HG03280 (cell line): ENCODE measurements at regions not wholly inside any gene's neighbourhood (a gene's known extent, or its start where the extent isn't known, plus 50 kb on each side); places are given as distances from the start of the nearest gene placed in this dataset.

Experiments used
- ATAC-seq: cut with Tn5 transposase; IDR thresholded peaks from one replicate; pipeline ENCODE4 v1.9.1; 2021; ENCODE audit warnings: mild to moderate bottlenecking, moderate library complexity; ENCODE audit not compliant: unreplicated experiment

DNA sequence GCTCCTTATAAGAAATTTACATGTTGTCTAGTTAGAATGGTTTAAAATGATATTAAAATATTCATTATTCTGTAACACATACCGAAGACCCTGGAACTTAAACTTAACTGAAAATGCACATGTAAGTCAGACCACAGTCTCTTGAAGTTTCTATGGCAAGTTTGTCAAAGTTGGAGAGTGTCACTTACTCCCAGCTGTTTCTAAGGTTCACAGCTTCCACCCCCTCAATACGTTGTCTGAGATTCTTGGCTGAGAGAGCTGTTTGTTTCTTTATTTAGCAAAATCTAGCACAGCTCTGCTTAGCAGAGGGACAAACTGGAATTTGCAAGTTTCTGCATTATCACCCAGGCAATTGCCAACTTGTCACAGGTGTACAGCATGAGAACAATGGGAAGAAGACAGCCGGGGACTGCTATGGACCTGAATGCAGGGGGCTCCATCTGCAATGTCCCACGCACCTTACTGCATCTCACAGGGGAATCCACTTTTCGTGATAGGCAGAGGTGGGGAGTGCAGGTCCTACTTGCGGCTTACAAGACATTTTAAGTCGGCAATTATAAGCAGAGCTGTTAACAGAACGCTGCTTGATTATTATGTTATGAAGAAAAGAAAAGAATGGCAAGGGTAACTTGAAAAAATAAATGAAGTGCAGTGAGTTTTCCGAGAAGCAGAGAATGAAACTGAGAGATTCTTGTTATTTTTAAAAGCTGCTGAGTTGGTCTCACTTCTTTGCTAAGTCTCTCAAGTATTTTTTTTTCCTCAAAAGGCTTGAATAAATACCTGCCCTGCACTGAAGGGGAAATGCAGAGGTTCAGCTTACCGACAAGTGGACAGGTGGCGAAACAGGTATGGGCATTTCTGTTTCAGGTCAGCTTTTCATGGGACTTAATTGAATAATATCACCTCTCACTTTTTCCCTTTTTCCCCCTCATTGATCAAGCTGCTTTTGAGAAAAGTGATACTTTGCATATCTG is 1072.1 kb upstream of the FANCL start:
- no peak for ATAC-seq

DNA sequence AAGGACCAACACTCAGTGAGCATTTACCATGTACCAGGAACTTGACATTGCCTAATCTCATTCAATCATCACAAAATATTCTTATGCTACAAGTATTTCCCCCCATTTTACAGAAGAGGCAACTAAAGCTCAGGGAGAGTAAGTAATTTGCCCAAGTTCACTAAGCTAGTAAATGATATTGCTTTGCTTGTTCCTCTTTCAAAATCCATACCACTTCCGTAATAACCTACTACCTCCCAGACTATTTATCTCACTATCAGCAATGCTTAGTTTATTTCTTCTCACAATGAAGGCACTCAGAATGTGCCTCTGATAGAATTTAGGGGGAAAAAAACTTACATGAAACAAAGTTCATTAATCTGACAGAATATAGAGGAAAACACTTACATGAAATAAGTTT is 1070.9 kb upstream of the FANCL start:
- no peak for ATAC-seq

DNA sequence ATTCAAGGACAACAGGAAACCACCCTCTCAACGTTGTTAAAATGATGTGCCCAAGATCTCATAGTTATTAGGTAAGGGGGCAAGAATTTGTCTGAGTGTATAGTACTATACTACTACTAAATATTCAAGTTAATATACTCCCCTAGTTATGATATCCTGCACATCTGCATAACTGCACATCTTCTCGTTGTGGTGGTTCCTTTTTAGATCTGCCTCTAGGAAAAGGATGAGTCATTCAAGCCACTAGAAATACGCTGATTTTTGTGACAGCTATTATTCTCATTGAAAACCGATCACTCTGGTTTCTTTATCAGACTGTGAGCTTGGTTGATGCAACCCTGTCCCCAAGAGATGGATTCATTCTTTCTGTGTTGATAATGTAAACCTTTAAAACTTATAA is 1067.0 kb upstream of the FANCL start:
- ATAC-seq: no peak

DNA sequence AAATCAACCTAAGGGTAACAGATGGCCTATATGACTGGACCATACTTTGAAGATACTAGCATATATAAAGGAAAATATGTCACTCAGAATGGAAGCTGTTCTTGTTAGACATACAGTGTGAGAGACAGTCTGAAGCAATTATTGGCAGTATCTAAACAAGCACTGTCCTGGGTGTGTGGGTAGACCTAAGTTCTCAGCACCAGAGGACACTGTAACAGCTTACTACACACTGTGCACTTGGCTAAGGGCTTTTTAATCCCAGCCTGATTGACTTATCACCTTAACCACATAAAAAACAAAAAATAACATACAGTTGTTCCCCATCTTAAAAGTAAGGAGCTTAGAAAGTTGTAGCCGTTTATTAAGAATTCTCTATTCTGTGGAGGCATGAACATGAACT is 1066.1 kb upstream of the FANCL start:
- no peak for ATAC-seq

DNA sequence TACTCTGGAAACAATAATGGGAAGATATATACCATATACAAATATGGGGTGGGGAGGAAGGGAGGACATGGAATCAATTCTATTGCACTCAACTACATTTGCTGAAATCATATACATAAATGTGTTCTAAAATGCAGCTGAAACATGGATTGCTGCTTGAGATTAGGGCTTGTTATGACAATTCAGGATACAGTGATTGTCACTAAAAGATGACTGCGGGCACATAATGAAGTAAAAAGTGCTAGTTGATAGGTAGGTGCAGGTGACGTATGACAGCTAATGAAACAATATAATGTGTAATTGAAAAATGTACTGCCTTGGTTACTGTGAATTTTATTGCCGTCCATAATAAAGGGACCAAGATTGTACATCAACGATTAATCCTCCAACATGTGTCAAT is 1062.1 kb upstream of the FANCL start:
- ATAC-seq: no peak

DNA sequence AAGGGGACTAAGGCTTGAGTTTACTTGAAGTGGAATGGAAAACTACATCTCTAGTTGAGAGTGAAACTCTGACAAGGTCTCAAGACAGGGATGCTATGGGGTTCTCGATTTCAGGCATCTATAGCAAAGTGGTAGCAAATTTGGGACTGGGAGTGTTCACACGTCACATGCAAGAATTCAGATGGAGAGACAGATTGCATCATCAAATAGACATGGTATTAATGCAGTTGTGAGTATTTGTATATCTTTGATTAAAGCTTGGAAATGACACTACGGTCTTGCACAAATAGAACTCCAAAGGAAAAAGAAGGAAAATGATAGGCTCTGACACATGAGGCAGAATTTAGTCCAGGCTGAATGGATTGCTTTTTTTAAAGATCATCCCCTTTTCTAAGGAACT is 1061.6 kb upstream of the FANCL start:
- ATAC-seq: no peak

DNA sequence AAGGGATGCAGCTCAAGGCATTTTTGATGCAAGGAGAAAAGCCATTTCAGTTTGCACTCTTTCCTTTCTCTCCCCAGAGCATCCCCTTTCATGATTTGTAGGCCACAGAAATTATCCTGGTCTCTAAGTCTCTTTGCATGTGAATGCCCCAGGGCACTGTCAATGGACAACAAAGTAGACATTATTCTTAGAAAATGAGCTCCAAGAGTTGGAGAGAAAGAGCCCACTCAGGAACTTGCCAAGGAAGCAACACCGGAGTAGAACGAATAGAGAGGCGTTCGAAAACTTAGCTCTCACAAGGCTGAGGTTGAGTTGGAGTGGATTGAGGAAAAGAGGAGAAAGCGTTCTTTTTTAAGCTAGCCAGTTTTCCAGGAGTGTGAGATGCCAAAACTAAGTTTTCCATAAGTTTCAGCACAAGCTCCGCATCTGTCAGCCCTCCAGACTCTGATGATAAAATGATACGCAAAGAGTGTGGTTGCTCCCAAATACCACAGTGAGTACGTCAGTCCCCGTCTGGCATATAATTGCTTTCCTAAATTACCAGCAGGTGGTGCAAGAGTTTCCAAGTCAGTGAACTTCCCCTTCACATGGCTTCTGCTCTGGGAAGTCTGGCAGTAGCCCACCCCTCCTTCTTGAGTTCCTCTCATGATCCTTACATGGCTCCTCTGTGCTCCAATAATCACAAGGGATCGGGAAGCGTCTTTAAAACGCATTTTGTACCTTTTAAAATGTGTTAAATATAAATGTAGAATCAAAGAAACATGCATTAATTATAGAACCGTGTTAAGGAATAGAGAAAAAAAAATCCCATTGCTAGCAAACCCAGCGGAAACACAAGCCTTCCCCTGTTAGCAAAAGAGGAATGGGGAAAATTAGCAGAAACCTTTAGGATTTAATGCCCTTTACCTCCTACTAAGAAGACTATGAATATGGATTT is 1060.6 kb upstream of the FANCL start:
- no peak for ATAC-seq

DNA sequence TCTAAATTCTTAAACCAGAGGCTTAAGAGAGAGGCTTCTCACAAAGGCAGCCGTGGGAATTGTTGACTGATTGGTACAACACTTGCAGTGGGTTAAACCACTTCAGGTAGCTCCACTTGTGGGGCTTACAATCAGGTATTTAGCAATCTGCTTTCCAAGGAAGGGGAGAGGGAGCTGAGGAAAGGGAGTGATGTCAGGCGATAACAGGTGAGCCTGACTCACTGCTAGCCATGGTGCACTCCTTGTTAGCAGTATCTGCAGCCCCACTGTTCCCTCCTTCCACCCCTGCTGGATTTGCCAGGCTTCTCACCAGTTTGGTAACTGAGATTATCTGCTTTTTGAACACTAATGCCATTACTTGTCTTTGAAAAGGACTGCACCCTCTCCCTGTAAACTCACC is 1056.7 kb upstream of the FANCL start:
- ATAC-seq: no peak

DNA sequence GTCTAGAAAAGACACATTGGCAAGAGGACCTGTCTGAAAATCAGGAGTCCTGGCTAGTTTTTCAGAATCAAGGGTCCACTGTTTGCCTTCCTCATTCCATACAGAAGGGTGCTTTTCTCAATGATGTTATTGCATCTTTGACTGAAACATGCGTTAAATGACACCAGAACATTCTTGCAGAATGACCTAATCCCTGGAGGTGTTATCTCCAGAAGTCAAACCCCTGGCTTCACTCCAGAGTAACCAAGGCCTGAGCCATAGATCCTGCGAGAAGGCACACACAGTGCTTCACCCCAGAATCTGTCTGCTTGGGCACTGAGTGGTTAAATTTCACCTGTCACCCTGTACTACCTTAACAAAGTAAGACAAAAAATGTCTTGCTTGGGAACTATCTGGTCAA is 1055.2 kb upstream of the FANCL start:
- ATAC-seq: no peak

DNA sequence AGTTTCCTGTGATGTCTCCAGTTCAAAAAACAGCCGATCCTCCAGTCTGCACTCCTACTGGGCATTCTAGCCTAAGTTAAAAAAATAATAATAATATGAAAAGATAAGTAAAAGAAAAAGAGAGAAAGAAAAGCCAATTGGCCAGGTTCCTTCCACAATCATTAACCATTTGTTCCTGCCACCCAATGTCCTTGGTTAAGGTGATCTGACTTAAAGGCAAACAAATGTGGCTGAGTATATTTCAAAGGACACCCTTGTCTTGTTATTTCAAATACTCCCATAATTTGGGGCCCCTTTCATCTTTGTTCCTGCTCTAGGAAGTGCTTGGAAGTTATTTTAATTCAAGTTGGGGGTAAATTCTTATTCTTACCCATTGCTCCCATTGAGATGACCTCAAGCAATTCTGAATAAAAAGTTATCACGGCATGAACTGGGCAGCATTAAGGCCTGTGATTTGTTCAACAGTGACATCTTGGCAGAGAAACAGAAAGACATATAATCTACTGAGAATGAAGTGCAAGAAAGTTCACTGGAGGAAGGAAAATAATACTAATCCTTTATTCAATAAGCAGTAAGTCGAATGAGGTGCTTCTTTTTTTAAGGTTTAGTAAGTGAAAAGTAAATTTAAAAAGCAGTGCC is 1054.5 kb upstream of the FANCL start:
- no peak for ATAC-seq

DNA sequence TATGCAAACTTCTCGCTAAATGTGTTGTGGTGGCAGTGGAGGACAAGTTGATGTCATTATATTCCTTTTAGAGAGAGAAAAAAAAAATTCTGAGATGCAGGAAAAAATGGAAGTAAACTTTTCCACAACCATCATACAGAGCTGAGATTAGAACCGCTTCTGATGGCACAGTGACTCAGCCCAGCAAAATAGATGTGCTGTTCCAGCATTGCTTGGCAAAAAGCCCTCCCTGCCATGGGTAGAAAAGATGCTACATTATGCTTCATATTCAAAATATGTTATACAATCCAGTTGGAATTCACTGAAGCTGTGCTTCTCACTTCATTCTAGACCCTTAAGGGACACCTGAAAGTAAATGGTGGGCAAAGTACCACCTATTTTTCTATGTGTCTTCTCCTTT is 1047.6 kb upstream of the FANCL start:
- no peak for ATAC-seq

DNA sequence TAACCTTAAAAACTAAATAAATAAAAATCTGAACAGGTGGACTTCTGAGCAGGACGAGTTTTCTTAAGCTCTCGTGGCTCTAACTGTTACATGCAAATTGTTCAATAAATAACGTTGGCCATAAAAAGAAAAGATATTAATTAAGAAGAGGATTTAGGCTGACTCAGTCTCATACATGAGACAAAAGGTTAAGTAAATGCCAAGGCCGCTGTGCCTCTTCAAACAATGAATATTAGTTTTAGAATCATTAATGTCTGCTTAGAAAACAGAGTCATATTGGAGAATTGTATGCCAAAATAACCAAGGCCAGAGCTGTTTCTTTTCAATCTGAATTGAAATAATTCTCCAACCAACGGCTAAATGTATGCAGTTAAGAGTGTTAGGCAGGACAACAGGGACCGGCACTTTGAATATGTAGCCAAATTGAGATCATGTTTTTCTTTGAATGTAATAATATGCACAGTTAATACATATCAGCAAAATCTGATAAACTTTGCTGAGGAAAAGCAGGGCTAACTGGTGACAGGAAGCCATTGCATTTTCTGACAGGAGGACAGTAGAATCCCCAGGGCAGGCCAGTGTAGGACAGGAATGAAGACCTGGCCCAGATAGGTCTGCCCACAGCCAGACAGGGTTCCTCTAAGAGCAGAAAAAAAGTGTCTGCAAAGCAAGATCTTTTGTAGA is 1041.4 kb upstream of the FANCL start:
- no peak for ATAC-seq

DNA sequence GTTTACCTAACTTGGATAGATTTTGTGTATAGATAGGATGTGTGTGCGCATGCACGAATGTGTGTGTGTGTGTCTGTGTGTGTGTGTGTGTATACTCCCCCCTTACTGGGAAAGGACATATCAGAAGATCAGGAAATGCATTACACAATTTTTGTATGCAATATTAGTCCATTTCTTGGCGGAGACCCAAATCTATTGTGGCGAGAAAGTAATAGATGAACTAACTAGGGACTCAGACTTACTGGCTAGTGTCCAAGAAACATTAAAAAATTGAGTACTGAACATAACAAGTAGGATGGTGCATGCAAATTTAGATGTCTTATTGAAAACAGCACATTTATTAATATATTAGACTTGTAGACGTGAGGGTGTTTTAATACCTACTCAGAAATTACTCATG is 1036.5 kb upstream of the FANCL start:
- ATAC-seq: no peak

DNA sequence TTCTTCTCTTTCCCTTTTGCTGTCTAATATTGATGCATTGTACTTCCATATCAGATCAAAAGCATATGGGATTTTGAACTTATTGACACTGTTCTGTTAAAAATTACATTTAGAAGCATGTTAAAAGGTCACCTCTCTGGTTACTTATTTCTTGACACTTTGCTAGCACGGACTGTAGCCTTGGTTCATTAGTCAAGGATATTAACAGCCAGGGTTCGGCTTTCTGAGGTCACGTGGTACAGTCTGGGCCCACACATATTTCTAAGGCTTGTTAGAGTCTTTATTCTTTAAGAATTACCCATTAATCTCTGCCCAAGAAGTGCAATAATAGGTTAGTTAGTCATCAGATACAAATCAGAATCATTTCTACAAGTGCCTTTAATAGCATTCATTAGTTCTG is 1035.8 kb upstream of the FANCL start:
- ATAC-seq: no peak

DNA sequence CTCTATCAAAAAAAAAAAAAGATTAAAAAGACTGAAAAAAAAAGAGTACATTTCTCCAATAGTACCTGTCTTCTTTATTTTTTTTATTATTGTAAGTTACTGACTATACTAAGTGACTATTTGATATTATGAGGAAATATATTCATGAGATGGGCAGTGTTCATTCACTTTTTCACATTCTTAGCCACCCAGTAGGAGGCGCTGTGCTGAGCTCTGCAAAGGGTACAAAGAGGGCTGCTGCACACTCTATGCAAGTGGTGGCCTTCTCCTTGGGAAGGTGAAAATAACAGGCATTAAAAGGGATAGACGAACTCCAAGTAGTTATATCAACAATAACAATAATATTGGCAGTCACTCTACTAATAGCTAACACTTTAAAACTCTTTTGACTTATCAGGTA is 1034.9 kb upstream of the FANCL start:
- ATAC-seq: no peak

DNA sequence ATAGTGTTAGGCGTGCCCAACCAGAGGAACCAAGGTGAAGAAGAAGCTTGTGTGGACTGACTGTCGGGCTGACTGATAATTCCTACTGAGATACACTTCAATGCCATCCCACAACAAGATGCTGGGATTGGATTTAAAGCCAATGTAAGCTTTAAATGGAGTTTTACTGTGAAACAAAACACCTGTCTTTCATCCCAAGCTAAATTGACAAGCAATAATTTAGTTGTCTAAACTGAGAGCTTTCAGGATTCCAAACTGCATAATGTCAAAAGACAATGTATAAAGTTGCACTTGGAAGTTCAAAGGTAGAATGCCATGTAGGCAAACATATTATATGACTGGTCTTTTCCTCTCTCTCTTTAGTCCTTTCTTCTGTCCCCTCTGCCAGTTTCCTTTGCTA is 1025.3 kb upstream of the FANCL start:
- no peak for ATAC-seq

DNA sequence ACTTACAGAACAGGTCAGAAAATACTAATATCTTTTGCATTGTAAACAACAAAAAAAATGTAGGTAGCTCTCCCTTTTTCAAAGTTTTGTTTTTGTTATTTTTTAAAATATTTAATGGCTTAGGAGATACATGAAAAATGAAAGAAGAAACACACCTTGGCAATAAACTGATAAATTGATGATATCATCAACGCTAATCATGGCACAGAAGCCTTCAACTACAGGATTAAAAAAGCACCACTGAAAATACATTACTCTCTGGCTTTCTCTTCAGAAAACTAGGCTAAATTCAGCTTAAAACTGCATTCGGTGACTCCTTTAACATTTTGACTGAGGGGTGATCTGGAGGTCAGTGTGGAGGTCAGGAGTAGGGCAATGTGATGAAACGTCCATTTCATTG is 1018.8 kb upstream of the FANCL start:
- ATAC-seq: no peak

DNA sequence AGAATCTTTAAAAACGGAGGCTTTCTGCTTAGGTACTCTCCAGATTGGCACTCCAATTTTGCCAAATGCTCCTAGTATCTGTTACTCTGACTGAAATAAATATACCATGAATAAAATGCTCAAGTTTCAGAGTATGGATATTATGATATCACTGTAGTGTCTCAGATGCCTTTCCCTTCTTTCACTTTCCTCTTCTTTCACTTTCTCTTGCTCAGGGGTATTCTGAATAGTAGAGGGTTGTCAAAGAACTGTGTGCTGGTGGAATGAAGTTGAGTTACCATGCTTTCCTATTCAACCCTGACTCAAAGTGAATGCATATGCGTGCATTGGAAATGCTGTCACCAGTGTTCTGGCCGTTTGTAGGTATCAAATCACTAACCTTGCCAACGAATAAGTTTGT is 1015.2 kb upstream of the FANCL start:
- ATAC-seq: no peak

DNA sequence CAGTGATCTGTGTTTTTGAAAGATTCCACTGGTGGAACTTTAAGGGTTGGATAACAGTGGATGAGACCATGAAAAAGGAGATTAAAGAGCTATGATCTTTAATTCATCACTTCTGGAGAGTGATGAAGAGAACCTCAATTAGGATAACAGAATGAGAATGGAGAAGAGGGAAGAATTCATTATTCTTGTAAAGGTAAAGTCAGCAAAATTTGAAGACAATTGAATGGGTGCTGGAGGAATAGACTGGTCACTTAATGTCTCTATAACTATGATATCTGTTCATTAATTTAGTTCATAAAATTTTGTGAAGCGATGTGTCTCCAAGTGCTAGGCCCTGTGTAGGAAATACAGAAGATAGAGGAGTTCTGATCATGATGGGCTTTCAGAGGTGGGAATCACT is 1013.2 kb upstream of the FANCL start:
- no peak for ATAC-seq

DNA sequence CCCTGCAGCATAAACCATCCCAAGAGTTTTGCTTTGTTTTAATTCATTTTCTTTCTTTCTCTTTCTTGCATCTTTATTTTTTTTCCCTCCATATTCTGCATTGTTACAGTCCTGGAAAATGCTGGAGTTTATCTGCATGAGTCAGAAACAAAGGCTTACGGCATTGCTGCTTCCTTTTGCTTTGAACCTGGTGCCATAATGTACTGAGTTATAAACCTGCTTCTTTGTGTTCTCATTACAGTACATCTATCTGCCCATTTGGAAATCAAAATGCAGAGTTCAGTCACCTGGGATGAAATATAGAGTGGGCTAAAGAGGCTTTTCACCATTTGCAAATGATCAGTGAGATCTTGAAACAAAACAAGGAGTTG is 1009.2 kb upstream of the FANCL start:
- no peak for ATAC-seq
